RCC 7860 (cell line): ENCODE measurements at regions not wholly inside any gene's neighbourhood (a gene's known extent, or its start where the extent isn't known, plus 50 kb on each side); places are given as distances from the start of the nearest gene placed in this dataset.

ENCODE experiments used
- DNase-seq: peaks from one replicate; pipeline ENCODE4 v3.0.0-alpha.2; 2015; ENCODE audit warnings: low spot score
- FAIRE-seq: peaks from 2 replicates; lab custom pipeline; 2012; peaks lifted over from hg19 to GRCh38; lab: Jason Lieb, UNC

DNA sequence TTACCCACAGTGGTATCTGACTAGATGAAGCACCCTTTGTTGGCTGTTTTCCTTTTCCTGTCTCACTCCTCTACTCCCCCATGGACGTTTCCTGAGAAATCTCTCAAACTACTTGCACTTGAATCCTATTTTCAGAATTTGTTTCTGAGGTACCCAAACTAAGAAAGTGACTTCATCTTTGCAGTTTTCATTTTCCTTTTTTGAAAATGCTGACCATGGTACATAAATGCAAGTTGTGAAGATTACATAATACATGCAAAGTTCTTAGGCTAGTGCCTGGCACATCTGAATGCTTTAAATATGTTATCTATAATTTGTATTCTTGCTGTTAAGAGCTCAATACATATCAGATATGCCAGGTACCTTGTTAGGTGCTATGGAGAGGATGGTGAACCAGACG is 644.7 kb upstream of the TENM4 start:
- DNase-seq, result no peak
- no peak for FAIRE-seq

DNA sequence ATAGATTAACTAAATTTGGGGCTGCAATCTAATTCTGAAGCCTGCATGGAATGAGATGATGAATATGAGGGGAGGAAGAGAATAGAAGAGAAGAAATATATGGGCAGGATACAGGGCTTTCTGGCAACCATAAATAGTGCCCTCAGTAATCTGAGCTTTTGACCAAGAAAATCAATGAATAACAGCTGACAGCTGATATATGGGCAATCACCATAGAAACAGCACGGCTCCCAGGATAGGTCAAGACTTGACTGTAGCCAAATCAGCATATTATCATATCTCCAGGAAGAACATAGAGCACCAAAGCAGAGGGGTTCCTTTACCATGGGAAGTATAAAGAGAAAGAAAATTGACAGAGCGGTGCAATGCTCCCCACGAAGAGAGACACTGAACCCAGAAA is 643.8 kb upstream of the TENM4 start:
- DNase-seq, result peak; percentile 23
- peak; percentile 27 for FAIRE-seq

DNA sequence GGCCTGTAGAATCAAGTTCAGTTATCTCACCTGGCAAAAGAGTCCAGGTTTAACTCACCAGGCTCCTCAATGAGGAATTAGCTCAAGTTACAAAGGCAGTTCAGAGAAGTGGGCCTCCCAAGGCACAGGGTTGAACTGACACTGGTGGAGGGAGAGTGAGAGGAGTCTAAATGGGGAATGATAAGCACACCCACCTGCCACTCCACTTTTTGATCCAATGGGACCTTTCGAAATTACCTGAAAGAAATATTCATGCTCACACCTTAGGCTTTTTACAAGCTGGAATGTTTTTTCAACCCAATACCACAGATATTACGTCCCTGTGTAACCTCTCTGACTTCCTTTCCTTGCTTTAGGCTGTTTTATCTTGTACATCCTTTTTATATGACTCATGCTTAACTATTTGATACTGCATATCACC is 642.7 kb upstream of the TENM4 start:
- peak; percentile 67 for DNase-seq

DNA sequence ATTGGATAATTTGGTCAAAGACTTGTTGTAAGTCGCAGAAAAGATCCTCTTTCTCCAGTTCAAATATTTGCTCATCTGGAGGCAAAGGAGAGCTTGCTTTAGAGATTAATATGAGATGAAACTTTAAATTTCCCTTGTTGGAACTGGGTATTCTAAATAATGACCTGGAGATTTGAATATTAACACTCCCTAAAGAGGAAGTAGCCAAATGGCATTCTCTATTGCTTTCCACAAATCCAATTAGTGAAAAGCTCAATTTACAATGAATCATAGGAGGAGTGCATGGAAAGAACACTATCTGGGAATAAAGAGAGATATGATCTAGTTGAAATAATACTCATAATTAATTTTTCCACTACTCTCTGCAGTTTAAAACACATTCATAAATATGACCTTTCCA is 641.6 kb upstream of the TENM4 start:
- no peak for FAIRE-seq

More for the DNA sequence above, 642.7 kb upstream of the TENM4 start:
- peak; percentile 77 for FAIRE-seq

DNA sequence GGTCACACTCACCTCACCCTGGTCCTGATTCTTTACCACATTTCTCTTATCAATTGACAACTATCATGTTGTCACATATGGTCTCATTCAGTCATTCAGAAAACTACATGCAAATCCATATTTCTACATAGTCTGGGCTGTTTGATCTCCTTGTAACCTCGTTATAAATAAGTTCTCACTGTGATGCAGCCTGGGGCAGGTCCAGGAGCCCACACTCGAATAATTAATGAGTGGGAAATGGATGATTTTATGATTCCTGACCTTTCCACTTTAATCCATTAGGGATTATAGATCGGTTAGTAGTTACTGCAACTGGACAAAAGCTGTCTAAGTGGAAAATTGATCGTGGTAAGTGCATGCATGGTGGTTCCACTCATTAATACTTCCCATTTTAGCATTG is 636.3 kb upstream of the TENM4 start:
- no peak for DNase-seq
- no peak for FAIRE-seq

More for the DNA sequence above, 641.6 kb upstream of the TENM4 start:
- DNase-seq, result no peak

DNA sequence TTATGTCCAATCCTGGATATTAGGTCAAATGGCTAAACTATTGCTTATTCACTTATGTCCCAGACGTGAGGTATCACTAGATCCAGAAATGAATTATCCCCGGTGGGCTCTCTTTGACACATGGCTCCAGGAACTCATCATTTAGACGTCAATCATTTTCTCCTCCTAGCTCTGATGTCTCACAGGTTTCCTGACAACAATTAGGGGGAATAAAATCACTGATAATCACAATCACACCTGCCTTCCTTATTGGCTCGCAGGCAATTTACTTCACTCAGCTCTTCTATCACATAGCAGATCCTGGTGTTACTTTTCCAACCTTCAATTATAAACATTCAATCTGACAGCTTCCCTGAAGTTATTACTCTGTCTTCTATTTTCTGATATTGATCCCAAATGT is 634.0 kb upstream of the TENM4 start:
- no peak for DNase-seq
- FAIRE-seq, result no peak

DNA sequence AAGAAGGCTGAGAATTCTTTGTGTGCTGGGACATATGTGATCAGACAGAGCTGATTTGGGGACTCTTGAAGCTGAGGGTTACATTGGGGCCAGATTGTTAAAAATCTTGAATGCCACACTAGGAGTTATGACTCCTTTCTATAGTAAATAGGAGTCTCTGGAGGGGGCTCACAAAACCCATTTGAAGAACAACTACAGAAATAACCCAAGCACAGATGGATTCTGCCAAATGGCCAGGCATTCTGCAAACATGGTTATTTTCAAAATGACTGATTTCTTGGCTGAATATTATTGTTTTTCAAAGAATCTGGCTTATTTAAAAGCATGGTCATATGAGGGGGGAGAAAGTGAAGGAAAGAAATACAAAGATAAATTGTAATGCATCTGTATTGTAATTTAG is 625.5 kb upstream of the TENM4 start:
- FAIRE-seq (no peak), DNase-seq (no peak)

DNA sequence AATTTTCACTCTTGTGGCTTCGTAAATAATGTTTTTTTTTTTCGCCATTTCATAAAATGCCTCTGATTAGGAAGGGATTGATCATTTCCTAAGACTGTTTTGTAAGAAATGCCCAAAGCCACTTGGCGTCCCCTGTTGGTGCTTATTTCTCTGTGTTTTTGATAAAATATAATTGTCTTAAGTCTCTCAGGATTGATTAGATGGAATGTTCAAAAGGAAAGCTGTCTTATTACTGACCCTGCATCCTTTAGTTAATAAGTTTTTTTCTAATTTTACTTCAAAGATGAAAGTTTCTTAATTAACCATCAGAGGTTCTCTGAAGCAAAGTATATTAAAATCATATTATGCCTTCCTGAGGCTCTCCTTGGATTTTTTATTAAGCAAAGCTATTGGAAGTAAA is 624.3 kb upstream of the TENM4 start:
- no peak for FAIRE-seq

DNA sequence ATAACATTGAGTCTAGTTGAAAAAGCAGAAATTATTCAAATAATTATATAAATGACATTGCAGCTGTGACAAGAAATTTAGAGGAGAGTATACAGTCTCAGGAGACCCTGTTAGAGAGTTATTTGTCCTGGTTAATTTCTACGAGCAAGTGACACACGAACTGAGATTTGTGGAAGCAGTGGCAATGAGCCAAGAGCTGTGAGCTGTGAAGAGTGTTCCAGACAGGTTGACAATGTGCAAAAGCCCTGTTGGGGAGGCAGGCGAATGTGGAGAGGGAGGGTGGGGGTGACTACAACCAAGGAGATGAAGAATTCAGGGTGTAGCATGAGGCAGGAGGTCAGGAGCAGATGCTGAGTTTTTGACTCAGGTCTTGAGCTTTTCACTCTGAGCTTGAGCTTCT is 620.2 kb upstream of the TENM4 start:
- no peak for DNase-seq
- FAIRE-seq, result no peak

More for the DNA sequence above, 624.3 kb upstream of the TENM4 start:
- DNase-seq, result no peak

DNA sequence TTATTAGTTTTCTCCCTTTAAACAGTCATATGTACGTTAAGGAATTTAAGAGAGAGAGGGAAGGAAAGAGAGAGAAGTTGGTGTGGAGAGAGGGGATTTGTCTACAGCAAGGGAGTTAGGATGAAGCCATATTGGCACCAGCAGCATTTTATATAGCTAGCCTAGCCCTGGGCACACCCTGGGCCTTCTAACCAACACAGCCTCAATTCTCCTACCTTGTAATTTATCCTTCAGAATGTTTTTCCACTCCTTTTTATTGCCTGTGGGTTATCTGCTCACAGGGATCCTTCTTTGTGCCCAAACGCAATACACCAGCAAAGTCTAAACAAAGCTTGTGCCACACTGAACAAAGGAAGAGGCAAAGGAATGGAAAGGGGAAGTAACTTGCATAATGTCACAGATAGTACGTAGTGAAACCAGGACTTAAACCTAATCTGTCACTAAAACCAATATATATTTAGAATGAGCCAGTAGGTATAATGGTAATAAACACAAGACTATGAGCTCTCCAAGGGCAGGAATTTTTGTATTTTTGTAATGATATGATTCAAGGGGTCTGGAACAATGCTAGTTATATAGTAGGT is 613.8 kb upstream of the TENM4 start:
- no peak for FAIRE-seq
- no peak for DNase-seq

DNA sequence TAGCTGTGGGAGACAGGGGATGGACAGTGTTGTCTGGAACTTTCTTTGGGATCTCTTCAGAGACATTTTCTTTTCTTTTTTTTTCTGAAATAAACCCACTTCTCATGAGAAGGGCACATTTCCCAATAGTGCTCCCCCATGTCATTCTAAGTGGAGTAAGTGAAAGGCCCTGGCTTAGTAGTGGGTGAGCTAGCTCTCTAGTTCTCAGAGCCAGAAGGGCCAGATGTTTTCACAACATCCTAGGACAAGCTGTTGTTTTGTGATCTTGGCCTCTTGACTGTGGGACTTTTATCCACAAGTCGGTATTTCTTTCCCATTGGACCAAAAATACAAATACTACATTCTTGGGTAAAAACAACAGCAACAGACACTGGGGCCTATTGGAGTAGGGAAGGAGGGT is 607.7 kb upstream of the TENM4 start:
- FAIRE-seq (no peak), DNase-seq (no peak)

DNA sequence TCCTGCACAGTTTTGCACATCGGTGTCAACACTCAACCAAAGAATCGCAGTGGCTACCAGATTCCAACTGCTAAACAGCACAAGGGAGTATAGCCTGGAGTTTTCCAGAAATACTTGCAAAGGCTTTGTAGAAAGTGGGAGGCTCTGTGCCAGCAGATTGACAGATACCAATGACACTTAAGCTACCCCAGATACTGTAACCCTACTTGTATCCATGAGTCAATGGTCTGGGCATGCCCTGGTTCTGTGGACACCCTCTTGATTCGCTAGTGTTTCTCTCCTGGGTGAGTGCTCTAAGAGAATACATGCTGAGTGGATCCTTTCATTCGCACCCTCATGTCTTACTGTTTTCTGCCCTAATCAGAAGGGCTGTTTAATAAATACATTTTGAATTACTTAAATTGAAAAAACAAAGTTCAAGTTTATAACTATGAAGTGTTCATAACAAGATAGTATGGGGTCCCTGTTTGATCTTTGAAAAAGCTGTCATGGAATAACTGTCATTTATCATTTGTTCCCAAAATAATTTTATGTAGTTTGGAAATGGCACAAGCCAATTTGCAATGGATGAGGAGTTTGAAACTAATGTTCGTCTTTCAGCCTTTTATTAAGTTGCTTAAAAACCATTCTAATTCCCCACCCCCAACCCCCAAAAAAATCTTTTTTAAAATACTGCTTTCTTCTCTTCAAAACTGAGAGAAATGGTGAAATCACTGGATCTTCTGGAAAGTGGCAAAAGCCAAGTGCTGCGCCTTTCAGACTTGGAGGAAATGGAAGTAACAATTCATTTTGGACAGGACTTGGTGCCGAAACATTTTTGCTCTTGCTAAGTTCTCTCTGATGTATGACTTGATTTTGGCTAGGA is 600.5 kb upstream of the TENM4 start:
- DNase-seq, result no peak
- no peak for FAIRE-seq

DNA sequence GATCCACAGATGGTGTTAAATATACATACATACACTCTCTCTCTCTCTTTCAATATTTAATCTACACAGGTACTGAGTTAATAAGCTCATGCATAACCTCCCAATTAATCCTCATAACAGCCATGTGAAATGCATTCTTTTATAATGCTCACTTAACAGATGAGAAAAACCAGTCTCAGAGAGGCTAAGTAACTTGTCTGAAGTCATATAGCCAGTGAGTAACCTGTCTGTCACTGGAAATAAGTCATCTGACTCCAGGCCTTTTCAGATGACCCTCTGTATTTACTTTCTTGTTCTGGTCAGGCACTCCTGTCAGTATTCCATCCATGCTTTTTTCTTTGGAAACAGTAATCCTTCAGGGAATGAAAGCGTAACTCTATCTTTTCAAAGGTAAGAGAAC is 594.0 kb upstream of the TENM4 start:
- DNase-seq, result peak; percentile 27
- FAIRE-seq, result peak; percentile 28

DNA sequence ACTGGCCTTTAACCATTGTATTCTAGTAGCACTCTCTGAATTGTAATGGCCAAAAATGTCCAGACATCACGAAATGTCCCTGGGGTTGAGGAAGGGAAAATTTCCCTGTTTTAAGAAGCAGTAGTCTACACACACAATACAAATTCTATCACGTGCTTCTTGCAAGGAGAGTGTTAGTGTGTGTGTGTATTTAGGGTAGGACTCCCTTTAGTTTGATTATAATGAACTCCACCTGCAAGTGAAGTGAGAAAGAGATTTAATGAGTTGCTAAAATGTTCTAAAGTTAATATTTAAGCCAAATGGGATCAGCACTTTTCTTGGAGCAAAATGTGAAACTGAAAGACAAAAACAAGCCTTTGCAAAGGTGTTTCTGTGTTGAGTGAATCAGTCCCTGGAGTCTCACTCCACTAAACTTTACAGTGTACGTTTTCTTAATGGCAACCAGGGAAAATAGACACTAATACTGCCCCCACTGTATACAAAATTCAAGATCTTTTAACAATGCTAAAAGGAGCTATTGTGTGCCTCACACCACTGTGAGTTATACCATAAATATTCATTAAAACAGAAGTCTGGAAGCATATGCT is 590.3 kb upstream of the TENM4 start:
- FAIRE-seq, result peak; percentile 11

DNA sequence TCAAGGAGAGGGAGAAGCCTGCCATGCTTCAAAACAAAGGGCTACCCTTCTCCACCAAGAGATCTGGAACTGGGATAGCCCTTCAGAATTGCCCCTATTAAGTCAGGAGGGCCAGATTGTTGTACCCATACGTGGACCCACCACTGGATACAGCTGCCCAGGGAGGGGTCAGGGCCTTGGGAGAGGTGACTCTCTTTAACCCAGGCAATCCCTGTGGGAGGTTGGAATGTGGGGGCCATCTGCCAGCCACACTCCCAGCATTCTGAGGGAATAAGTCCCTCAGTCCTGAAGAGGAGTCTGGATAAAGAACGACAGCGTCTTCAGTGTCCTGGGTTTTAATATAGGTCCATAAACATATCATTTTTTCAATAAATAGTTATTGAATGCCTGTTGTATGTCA is 588.2 kb upstream of the TENM4 start:
- DNase-seq (no peak), FAIRE-seq (no peak)

More for the DNA sequence above, 590.3 kb upstream of the TENM4 start:
- no peak for DNase-seq

DNA sequence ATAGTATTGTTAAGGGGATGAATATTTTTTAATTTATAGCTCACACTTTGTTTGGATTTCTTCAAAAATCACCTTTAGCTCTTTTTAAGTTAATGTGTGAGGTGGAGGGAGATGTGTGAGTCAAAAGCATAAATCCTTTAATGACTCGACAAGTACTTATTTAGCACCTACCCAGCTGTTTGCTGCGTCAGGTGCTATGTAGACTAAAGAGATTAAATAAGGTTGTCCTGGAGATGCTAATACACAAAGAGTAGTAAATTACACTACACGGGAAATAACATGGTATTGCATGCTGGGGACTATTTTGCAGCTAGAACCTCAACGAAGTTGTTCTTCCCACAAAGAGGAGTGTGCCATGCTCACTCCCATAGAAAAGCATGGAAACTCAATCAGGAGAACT is 583.3 kb upstream of the TENM4 start:
- no peak for DNase-seq
- no peak for FAIRE-seq

DNA sequence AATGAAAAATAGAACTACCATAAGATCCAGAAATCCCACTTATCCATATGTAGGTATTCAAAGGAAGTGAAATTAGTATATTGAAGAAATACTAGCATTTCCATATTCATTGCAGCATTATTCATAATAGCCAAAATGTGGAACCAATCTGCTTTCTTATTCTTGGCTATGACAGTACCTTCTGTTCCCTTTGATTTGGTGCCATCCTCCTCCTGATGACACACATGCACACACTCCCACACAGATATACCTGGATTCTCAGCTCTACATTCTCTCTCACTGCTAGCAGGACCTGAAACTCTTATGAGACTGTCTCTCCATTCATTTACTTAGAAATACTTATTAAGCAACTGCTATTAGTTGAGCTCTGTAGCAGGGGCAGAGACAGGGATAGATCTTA is 582.6 kb upstream of the TENM4 start:
- DNase-seq (no peak), FAIRE-seq (no peak)

DNA sequence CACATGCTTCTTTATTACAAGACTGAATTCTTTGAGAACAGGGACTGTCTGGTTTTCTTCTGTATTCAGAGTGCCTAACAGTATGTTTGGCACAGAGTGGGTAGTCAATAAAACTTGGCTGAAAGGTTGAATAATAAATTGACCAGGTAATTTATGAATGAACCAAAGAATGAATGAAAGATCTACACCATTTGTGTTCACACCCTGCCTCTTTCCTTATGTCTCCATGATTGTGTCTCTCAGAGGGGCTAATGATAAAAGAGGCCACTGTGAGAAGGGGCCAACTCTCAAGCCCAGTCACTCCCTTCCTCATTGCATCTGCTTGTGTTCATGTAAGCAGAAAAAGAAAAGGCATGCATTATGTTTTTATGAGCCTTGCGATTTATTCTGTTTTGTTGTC is 569.7 kb upstream of the TENM4 start:
- FAIRE-seq, result no peak

DNA sequence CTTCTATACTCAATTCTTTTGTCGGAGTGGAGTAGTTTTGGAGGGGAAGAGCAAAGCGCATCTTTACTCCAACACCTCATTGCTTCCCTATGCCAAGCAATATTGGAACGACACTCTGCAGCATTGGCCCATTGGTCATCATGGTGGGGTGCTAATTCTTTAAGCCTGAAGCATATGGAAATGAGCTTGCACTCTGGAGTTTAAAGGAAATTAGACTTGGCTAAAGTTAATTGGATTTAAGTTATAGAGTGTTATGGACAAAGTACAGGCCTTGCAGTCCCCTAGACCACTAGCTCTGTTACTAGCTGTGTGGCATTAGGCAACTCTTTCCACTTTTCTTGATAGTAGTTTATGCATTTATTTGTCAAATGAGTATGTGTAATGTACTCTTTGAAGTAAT is 568.3 kb upstream of the TENM4 start:
- DNase-seq, result no peak
- FAIRE-seq, result no peak

More for the DNA sequence above, 569.7 kb upstream of the TENM4 start:
- no peak for DNase-seq

DNA sequence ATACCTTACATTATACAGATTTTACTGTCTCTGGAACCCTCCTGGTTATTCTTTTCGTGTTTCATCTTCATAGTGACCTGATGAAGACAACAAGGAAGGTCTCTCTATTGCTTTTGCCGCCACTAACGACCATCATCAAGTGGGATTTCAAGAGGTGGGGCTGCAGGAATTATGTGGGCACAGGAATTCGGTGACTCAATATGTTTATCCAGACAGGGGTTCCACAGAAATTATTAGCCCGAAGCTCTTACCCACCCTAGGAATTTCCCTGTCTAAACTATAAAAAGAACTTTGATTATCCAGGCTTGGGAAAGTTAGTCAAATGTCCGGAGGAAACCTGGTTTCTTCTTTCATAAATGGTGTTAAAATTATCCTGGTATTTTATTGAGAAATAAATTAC is 566.8 kb upstream of the TENM4 start:
- peak; percentile 44 for FAIRE-seq
- peak; percentile 14 for DNase-seq

DNA sequence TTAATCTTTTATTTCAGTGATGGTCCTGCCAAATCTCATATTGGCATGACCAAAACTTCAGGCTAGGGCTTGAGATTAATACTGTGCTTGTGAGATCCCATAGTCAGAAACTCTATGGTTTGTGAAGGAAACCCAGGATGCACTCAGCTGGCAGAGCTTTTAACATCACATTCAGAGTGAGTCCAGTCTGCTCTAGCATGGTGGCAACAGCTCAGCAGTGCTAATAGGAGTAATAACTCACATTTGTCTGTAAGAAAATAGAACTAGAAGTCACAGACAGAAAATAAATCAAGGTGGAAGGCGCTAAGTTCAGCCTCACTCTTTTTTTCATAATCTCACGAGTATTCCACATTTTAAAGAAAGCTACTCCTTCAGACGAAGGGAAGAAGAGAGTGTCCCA is 549.3 kb upstream of the TENM4 start:
- FAIRE-seq, result no peak
- no peak for DNase-seq

DNA sequence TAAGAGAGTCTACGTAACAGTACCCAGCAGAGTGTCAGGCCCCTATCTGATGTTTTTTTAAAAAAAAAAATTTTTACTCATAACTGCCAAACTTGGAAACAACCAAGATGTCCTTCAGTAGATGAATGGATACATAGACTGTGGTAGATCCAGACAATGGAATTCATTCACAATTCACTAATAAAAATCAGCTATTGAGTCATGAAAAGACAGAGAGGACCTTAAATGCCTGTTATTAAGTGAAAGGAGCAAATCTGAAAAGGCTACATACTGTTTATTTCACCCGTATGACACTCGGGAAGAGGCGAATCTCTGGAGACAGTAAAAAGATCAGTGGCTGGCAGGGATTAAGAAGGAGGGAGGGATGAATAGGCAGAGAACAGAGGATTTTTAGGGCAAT is 541.4 kb upstream of the TENM4 start:
- DNase-seq (no peak), FAIRE-seq (no peak)
